Mesendoderm (in vitro differentiated cells): ENCODE measurements at regions not wholly inside any gene's neighbourhood (a gene's known extent, or its start where the extent isn't known, plus 50 kb on each side); places are given as distances from the start of the nearest gene placed in this dataset.

Experiments
- DNase-seq: peaks from one replicate; pipeline ENCODE4 v3.0.0; 2013
- H2AK5ac ChIP-seq: 2 replicates; pipeline ENCODE4 v1.6.1; 2013; ENCODE audit warnings: low read length, inconsistent platforms
- H2BK120ac ChIP-seq: 2 replicates; pipeline ENCODE4 v1.6.1; 2013; ENCODE audit warnings: low read depth, mild to moderate bottlenecking, low read length, moderate library complexity, mixed read lengths
- H2BK15ac ChIP-seq: replicated peaks from 2 replicates; pipeline ENCODE4 v1.6.1; 2013; ENCODE audit warnings: low read depth, mild to moderate bottlenecking, moderate library complexity
- H2BK5ac ChIP-seq: 2 replicates; pipeline ENCODE4 v1.6.1; 2013; ENCODE audit warnings: low read length, inconsistent platforms
- H3K18ac ChIP-seq: 2 replicates; pipeline ENCODE4 v1.6.1; 2013; ENCODE audit warnings: mild to moderate bottlenecking, low read length, mixed read lengths
- H3K23ac ChIP-seq: one replicate; pipeline ENCODE4 v1.6.1; 2013; ENCODE audit warnings: low read length
- H3K27ac ChIP-seq: 2 replicates; pipeline ENCODE4 v1.5.1; 2013; ENCODE audit warnings: low read depth, mild to moderate bottlenecking, inconsistent platforms, low read length, moderate library complexity
- H3K27me3 ChIP-seq: 2 replicates; pipeline ENCODE4 v1.6.1; 2013; ENCODE audit warnings: low read length, control low read depth, mild to moderate bottlenecking, inconsistent platforms; ENCODE audit not compliant: insufficient read depth, poor library complexity
- H3K36me3 ChIP-seq: 2 replicates; pipeline ENCODE4 v1.6.1; 2013; ENCODE audit warnings: low read length, inconsistent platforms; ENCODE audit not compliant: control insufficient read depth, insufficient read depth
- H3K4ac ChIP-seq: one replicate; pipeline ENCODE4 v1.6.1; 2013; ENCODE audit warnings: low read depth, mild to moderate bottlenecking, low read length, moderate library complexity
- H3K4me1 ChIP-seq: 2 replicates; pipeline ENCODE4 v1.6.1; 2013; ENCODE audit warnings: low read depth, low read length, inconsistent platforms; ENCODE audit not compliant: control insufficient read depth
- H3K4me2 ChIP-seq: 2 replicates; pipeline ENCODE4 v1.6.1; 2013; ENCODE audit warnings: low read length
- H3K4me3 ChIP-seq: 2 replicates; pipeline ENCODE4 v1.5.1; 2013; ENCODE audit warnings: mild to moderate bottlenecking, low read length
- H3K56ac ChIP-seq: one replicate; pipeline ENCODE4 v1.6.1; 2013; ENCODE audit warnings: low read length
- H3K79me1 ChIP-seq: 2 replicates; pipeline ENCODE4 v1.6.1; 2013; ENCODE audit warnings: low read length, inconsistent platforms
- H3K79me2 ChIP-seq: 2 replicates; pipeline ENCODE4 v1.6.1; 2013; ENCODE audit warnings: mild to moderate bottlenecking, low read length; ENCODE audit not compliant: control insufficient read depth, insufficient read depth
- H3K9ac ChIP-seq: 2 replicates; pipeline ENCODE4 v1.6.1; 2013; ENCODE audit warnings: low read length, inconsistent platforms
- H4K5ac ChIP-seq: one replicate; pipeline ENCODE4 v1.6.1; 2013; ENCODE audit warnings: low read length
- H4K8ac ChIP-seq: one replicate; pipeline ENCODE4 v1.6.1; 2013; ENCODE audit warnings: low read depth, mild to moderate bottlenecking, control low read depth, low read length, moderate library complexity
- WGBS: extraction: QIAGEN DNeasy Blood & Tissue Kit; methylation state at CpG from one replicate; pipeline ENCODE4 v1.1.7; 2013; ENCODE audit warnings: low lambda C conversion rate, missing lambda C conversion rate; ENCODE audit not compliant: insufficient coverage; ENCODE audit errors: extremely low coverage; 5-methylcytosine and 5-hydroxymethylcytosine counted together

DNA sequence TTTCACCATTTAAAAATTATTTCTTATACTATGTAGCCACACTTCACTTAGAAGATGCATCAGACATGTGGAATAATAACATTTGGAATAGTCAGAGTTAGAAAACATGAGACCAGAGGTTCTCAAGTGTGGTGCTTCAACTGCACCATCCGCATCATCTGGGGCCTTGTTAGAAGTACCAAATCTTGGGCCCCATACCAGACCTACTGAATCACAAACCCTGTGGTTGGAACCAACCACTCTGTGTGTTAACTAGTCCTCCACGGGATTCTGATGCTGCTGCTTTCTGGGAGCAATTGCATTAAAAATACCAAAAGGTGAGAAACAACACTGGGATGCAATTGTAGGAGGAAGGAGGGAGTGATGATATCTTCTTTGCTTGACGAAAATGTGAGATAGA is 125.2 kb downstream of the GNAT3 start:
- no peak overlapping the region for H2BK120ac ChIP-seq
- no peak overlapping the region for H2AK5ac ChIP-seq
- no peak overlapping the region for H3K4me3 ChIP-seq
- H3K27me3 ChIP-seq = no peaks in the 10 kb centered on the region
- no peak overlapping the region for H3K9ac ChIP-seq
- no peak overlapping the region for H3K56ac ChIP-seq
- H3K79me2 ChIP-seq = no peaks in the 10 kb centered on the region
- WGBS = no CpG with 5 or more reads among the region's 3 CpGs
- no peak overlapping the region for H4K5ac ChIP-seq
- H2BK5ac ChIP-seq = no peak overlapping the region
- no peak overlapping the region for H3K4me2 ChIP-seq
- no peaks in the 10 kb centered on the region for H3K36me3 ChIP-seq
- no peak overlapping the region for H3K23ac ChIP-seq
- H4K8ac ChIP-seq = no peak overlapping the region
- no peak overlapping the region for H3K18ac ChIP-seq
- no peaks in the 10 kb centered on the region for H3K79me1 ChIP-seq
- H3K4ac ChIP-seq = no peak overlapping the region
- H3K4me1 ChIP-seq = peaks cover 2% of the 10 kb centered on the region
- no peak overlapping the region for H3K27ac ChIP-seq
- no peak overlapping the region for H2BK15ac ChIP-seq
- peak; percentile 50 for DNase-seq

DNA sequence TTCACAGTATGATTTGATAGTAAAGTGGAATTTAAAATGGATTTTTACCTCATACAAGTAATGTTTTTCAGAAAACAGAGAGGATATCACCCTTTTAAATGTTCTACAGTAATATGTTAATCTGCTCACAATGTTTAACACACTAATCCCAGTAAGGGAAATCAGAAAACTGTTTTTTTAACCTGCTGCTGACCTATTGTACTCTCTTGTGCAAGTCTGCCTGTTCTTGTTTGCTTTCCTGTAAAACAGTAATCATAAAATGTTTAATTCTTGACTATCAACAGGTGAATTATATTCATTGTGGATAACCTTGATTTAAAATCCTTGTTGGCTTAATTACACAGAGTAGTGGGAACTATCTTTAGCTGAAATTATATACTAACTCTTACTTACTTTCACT is 126.4 kb downstream of the GNAT3 start:
- Histone ChIP-seq H3K36me3 (no peaks in the 10 kb centered on the region), H3K4me3 (no peak overlapping the region), H2BK5ac (no peak overlapping the region), H3K4ac (no peak overlapping the region), H3K18ac (no peak overlapping the region), H2AK5ac (no peak overlapping the region), H4K5ac (no peak overlapping the region), H3K4me2 (no peak overlapping the region), H3K27ac (no peak overlapping the region), H3K4me1 (peaks cover 2% of the 10 kb centered on the region), H2BK120ac (no peak overlapping the region), H4K8ac (no peak overlapping the region), H3K56ac (no peak overlapping the region), H3K23ac (no peak overlapping the region), H2BK15ac (no peak overlapping the region), H3K9ac (no peak overlapping the region), H3K79me2 (no peaks in the 10 kb centered on the region), H3K27me3 (no peaks in the 10 kb centered on the region), H3K79me1 (no peaks in the 10 kb centered on the region)
- no peak for DNase-seq

DNA sequence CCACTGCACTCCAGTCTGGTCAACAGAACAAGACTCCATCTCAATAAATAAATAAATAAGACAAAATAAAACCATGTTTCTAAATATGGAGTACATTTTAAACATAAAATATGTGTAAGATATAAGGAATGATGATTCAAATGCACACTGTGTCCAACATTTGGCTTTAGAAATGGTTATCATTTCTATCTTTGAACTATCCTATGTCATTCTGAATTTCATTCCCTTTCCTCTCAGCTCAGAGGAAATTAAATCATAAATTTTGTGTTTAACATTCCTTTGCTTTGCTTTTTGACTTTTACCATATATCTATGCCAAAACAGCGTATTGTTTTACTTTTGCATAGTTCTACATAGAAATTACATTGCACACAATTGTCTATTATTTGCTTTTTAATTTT is 130.9 kb downstream of the GNAT3 start:
- Histone ChIP-seq H3K18ac (no peak overlapping the region), H3K36me3 (no peaks in the 10 kb centered on the region), H3K4ac (no peak overlapping the region), H3K4me3 (no peak overlapping the region), H3K4me2 (no peak overlapping the region), H3K79me1 (no peaks in the 10 kb centered on the region), H2AK5ac (no peak overlapping the region), H4K5ac (no peak overlapping the region), H3K56ac (no peak overlapping the region), H4K8ac (no peak overlapping the region), H3K4me1 (no peaks in the 10 kb centered on the region), H2BK5ac (no peak overlapping the region), H3K27me3 (no peaks in the 10 kb centered on the region), H2BK120ac (no peak overlapping the region), H2BK15ac (no peak overlapping the region), H3K23ac (no peak overlapping the region), H3K27ac (no peak overlapping the region), H3K9ac (no peak overlapping the region), H3K79me2 (no peaks in the 10 kb centered on the region)
- WGBS = no CpG with 5 or more reads among the region's 1 CpG
- no peak for DNase-seq

DNA sequence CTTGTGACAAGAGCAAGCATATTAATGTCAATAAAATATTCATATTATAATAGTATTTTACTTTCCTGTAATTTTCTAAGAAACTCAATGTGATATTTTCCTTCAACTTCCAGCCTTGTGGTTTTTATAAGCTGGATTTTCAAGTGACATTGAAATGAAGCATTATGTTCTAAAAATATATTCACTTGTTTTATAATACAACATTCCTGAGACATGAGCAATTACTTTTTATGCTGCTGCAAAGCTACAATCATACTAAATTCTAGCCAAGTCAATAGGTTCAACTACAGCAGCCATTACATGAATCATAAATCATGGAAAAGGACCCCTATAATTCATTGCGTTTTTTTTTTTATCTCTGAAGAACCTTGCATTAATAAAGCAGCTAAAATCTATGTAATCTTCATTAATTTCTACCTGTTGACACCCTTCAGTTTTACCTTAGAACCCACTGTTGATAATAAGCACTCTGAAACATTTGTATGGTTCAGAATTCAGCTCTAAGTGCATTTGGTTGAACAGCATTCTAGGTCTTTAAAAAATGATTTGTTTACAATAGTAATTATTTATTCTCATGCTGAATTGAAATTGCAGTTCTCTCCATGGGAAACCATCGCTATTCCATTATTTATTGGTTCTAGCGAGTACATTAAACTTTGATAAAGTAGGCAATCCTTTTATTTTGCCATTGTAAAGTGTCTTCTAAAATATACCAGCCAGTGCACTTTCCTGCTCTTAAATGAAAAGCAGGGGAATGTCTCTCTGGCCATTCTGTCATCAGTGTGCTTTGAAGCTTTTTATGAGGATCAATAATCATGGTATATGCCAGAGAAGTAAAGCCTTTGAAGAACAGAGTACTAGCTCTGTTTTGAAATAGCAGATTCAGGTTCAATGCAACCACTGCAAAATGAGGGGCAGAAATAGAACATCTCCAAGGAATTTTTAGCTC is 132.6 kb downstream of the GNAT3 start:
- H2AK5ac ChIP-seq = no peak overlapping the region
- H3K4me2 ChIP-seq = no peak overlapping the region
- H3K4me1 ChIP-seq = no peaks in the 10 kb centered on the region
- no peak overlapping the region for H2BK5ac ChIP-seq
- no peak overlapping the region for H3K4ac ChIP-seq
- no peak overlapping the region for H3K27ac ChIP-seq
- H3K36me3 ChIP-seq = no peaks in the 10 kb centered on the region
- H4K5ac ChIP-seq = no peak overlapping the region
- no peak overlapping the region for H3K9ac ChIP-seq
- no peaks in the 10 kb centered on the region for H3K79me2 ChIP-seq
- no peak overlapping the region for H4K8ac ChIP-seq
- no peaks in the 10 kb centered on the region for H3K27me3 ChIP-seq
- H2BK120ac ChIP-seq = no peak overlapping the region
- H3K23ac ChIP-seq = no peak overlapping the region
- WGBS = no CpG with 5 or more reads among the region's 3 CpGs
- H3K79me1 ChIP-seq = no peaks in the 10 kb centered on the region
- H3K56ac ChIP-seq = no peak overlapping the region
- no peak for DNase-seq
- H2BK15ac ChIP-seq = no peak overlapping the region
- H3K4me3 ChIP-seq = no peak overlapping the region
- H3K18ac ChIP-seq = no peak overlapping the region

DNA sequence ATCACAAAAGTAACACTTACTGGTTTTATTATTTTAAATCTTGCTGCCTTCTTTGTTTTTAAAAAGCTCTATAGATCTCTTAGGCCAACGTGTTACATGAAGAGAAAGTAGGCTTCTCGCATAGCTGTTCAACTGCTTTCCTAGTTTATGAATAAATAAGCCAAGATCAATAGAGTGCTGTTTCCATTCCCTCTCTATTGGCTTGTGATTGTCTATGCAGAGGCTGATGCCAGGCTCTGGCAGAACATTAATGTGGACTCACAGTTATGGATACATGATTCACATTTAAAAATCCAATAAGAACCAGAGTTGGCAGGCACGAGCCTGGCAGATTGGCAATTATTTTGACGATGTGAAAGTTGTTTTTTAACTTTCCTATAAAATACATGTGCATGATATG is 137.5 kb downstream of the GNAT3 start:
- Histone ChIP-seq H3K4me1 (peaks cover 4% of the 10 kb centered on the region), H3K23ac (no peak overlapping the region), H3K4me2 (no peak overlapping the region), H4K5ac (no peak overlapping the region), H2BK15ac (no peak overlapping the region), H3K27me3 (no peaks in the 10 kb centered on the region), H4K8ac (no peak overlapping the region), H3K79me2 (no peaks in the 10 kb centered on the region), H3K36me3 (no peaks in the 10 kb centered on the region), H3K56ac (no peak overlapping the region), H2BK120ac (no peak overlapping the region), H2BK5ac (no peak overlapping the region), H2AK5ac (no peak overlapping the region), H3K27ac (no peak overlapping the region), H3K4me3 (no peak overlapping the region), H3K79me1 (no peaks in the 10 kb centered on the region), H3K9ac (no peak overlapping the region), H3K4ac (no peak overlapping the region), H3K18ac (no peak overlapping the region)
- DNase-seq = no peak
- no CpG with 5 or more reads among the region's 4 CpGs for WGBS
